HEK293 (cell line): ENCODE measurements at regions not wholly inside any gene's neighbourhood (a gene's known extent, or its start where the extent isn't known, plus 50 kb on each side); places are given as distances from the start of the nearest gene placed in this dataset.

Experiments
- CTCF ChIP-seq: fragments of 450-650 bp; formaldehyde crosslinking; IDR thresholded peaks from 2 replicates; pipeline ENCODE4 v1.5.1; 2016; ENCODE audit warnings: missing biosample characterization, missing genetic modification characterization
- ELK4 ChIP-seq: IDR thresholded peaks from 2 replicates; pipeline ENCODE4 v1.6.1; 2011; ENCODE audit warnings: mild to moderate bottlenecking, low read depth, low read length, borderline replicate concordance
- GLIS2 ChIP-seq: fragments of 450-650 bp; formaldehyde crosslinking; IDR thresholded peaks from 2 replicates; pipeline ENCODE4 v1.5.1; 2016; ENCODE audit warnings: missing biosample characterization, missing genetic modification characterization
- KLF17 ChIP-seq: fragments of 450-650 bp; formaldehyde crosslinking; IDR thresholded peaks from 2 replicates; pipeline ENCODE4 v1.5.1; 2016; ENCODE audit warnings: missing biosample characterization, missing genetic modification characterization
- YY1 ChIP-seq: fragments of 450-650 bp; formaldehyde crosslinking; IDR thresholded peaks from 2 replicates; pipeline ENCODE4 v1.5.1; 2018; ENCODE audit warnings: missing biosample characterization, missing genetic modification characterization
- ZBTB17 ChIP-seq: fragments of 450-650 bp; formaldehyde crosslinking; IDR thresholded peaks from 2 replicates; pipeline ENCODE4 v1.5.1; 2016; ENCODE audit warnings: missing biosample characterization, missing genetic modification characterization
- ZNF202 ChIP-seq: fragments of 450-650 bp; formaldehyde crosslinking; IDR thresholded peaks from 2 replicates; pipeline ENCODE4 v1.5.1; 2016; ENCODE audit warnings: missing biosample characterization, missing genetic modification characterization, borderline replicate concordance
- ZNF214 ChIP-seq: fragments of 450-650 bp; formaldehyde crosslinking; IDR thresholded peaks from 2 replicates; pipeline ENCODE4 v1.5.1; 2017; ENCODE audit warnings: missing biosample characterization, mild to moderate bottlenecking, missing genetic modification characterization, borderline replicate concordance
- ZNF792 ChIP-seq: fragments of 450-650 bp; formaldehyde crosslinking; IDR thresholded peaks from 2 replicates; pipeline ENCODE4 v1.5.1; 2016; ENCODE audit warnings: missing biosample characterization, missing genetic modification characterization

GRCh38 chr10:8211631-8212030 is 157.1 kb downstream of the GATA3 start:
- TF ChIP-seq YY1 (tag by site-specific recombination) (no peak), KLF17 (tag by site-specific recombination) (no peak), GLIS2 (tag by site-specific recombination) (no peak), CTCF (tag by site-specific recombination) (no peak), ZNF214 (no peak), ZNF202 (tag by site-specific recombination) (no peak), ZNF792 (tag by site-specific recombination) (no peak), ZBTB17 (tag by site-specific recombination) (no peak), ELK4 (no peak)
